H4 (cell line): ENCODE measurements at regions not wholly inside any gene's neighbourhood (a gene's known extent, or its start where the extent isn't known, plus 50 kb on each side); places are given as distances from the start of the nearest gene placed in this dataset.

Experiments used
- DNase-seq: peaks from one replicate; pipeline ENCODE4 v3.0.0-alpha.2; 2015; ENCODE audit warnings: low spot score

GRCh38 chr15:37870711-37871110, 63.7 kb upstream of the TMCO5A start:
- no peak for DNase-seq

GRCh38 chr15:37872661-37873060, 61.8 kb upstream of the TMCO5A start:
- no peak for DNase-seq

- DNase-seq: no peak
These were observed 61.1 kb upstream of the TMCO5A start for GRCh38 chr15:37873336-37873735.

DNA sequence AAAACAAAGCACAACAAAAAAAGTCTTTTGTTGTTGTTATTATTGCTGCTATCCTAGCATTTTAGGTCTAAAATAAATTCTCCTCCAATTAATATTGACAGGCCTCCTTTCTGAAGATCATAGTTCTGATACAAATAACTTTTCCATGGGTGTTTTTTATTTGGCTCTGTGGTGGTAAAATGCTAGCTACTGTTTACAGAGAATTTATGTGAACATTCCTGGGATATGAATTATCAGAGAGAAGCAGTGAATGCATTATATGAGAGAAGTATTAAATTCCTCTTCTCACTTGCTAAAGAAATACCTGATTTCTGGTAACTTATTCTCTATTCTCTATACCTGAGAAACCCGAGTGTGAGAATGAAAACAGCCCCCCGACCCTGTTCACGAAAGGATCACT, 57.5 kb upstream of the TMCO5A start:
- DNase-seq: no peak

GRCh38 chr15:37877851-37878741, 56.3 kb upstream of the TMCO5A start:
- peak; percentile 6 for DNase-seq

GRCh38 chr15:37880009-37880834, 54.2 kb upstream of the TMCO5A start:
- peak; percentile 54 for DNase-seq

DNA sequence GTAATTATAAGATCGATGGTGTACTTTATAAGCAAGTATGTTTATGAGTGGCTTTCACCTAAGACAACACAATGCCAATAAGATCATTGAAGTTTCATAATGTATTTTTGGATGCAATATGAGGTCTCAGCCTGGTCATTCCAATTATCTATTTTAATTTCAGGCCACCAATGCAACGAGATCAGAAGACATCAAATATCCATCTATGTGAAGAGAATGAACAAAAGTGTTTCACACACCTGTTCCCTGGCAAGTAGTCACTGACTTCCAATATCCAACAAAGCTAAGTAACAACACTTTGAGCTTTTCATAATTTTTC, 53.6 kb upstream of the TMCO5A start:
- DNase-seq: no peak

- no peak for DNase-seq
These were observed 53.0 kb upstream of the TMCO5A start for GRCh38 chr15:37881237-37882013.

- DNase-seq: no peak
These were observed 51.8 kb upstream of the TMCO5A start for GRCh38 chr15:37882640-37883039.
